SK-N-SH (cell line): ENCODE measurements at regions not wholly inside any gene's neighbourhood (a gene's known extent, or its start where the extent isn't known, plus 50 kb on each side); places are given as distances from the start of the nearest gene placed in this dataset.

Experiments used
- CTCF ChIP-seq: fragments of 200-600 bp; sonication (generic); IDR thresholded peaks from 2 replicates; pipeline ENCODE4 v1.6.1; 2017; ENCODE audit warnings: antibody characterized with exemption, mild to moderate bottlenecking, moderate library complexity
- EP300 ChIP-seq, 2 experiments: IDR thresholded peaks; 2 replicates each; pipeline versions ENCODE4 v1.4.0 to v1.6.1; 2012; ENCODE audit warnings: borderline replicate concordance in 1 of 2, low read depth in 1 of 2, low read length in 1 of 2
- FOXM1 ChIP-seq: IDR thresholded peaks from 2 replicates; pipeline ENCODE4 v1.4.0; 2012; ENCODE audit warnings: low read depth, mild to moderate bottlenecking
- JUND ChIP-seq: IDR thresholded peaks from 2 replicates; pipeline ENCODE4 v1.4.0; 2012
- MXI1 ChIP-seq: IDR thresholded peaks from 2 replicates; pipeline ENCODE4 v1.6.1; 2012; ENCODE audit warnings: mild to moderate bottlenecking, low read depth, low read length, improper control_type of control experiment
- NRF1 ChIP-seq: IDR thresholded peaks from 2 replicates; pipeline ENCODE4 v1.6.1; 2012; ENCODE audit warnings: low read depth, mild to moderate bottlenecking, low read length
- RAD21 ChIP-seq: IDR thresholded peaks from 2 replicates; pipeline ENCODE4 v1.6.1; 2012; ENCODE audit warnings: mild to moderate bottlenecking, low read length
- USF2 ChIP-seq: fragments of 150-350 bp; IDR thresholded peaks from 2 replicates; pipeline ENCODE4 v1.6.1; 2017; ENCODE audit warnings: antibody characterized with exemption, low read length, low read depth, borderline replicate concordance
- YY1 ChIP-seq: IDR thresholded peaks from 2 replicates; pipeline ENCODE4 v1.4.0; 2012; ENCODE audit warnings: low read depth, mild to moderate bottlenecking
- TF ChIP-seq, protein P1 (sequence below): IDR thresholded peaks from 2 replicates; pipeline ENCODE4 v1.4.0; 2012; ENCODE audit warnings: low read depth, borderline replicate concordance
- TF ChIP-seq, protein P2 (sequence below): fragments of 150-350 bp; IDR thresholded peaks from 2 replicates; pipeline ENCODE4 v1.6.1; 2016; ENCODE audit warnings: mild to moderate bottlenecking, low read depth, low read length
- TF ChIP-seq, protein P3 (sequence below): IDR thresholded peaks from 2 replicates; pipeline ENCODE4 v1.4.0; 2012; ENCODE audit warnings: low read depth, borderline replicate concordance

GRCh38 chr6:23705697-23706096, 420.3 kb upstream of the NRSN1 start:
- TF ChIP-seq NRF1 = no peak
- no peak for TF ChIP-seq CTCF
- no peak for TF ChIP-seq JUND
- TF ChIP-seq, protein P1, sequence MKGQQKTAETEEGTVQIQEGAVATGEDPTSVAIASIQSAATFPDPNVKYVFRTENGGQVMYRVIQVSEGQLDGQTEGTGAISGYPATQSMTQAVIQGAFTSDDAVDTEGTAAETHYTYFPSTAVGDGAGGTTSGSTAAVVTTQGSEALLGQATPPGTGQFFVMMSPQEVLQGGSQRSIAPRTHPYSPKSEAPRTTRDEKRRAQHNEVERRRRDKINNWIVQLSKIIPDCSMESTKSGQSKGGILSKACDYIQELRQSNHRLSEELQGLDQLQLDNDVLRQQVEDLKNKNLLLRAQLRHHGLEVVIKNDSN = no peak
- TF ChIP-seq EP300 (IDR thresholded peaks at IDR 0.05; ENCODE audit: borderline replicate concordance in 1 of 2, low read depth in 1 of 2, low read length in 1 of 2) = no peak
- TF ChIP-seq FOXM1 = no peak
- no peak for TF ChIP-seq RAD21
- TF ChIP-seq USF2 = no peak
- TF ChIP-seq, protein P2, sequence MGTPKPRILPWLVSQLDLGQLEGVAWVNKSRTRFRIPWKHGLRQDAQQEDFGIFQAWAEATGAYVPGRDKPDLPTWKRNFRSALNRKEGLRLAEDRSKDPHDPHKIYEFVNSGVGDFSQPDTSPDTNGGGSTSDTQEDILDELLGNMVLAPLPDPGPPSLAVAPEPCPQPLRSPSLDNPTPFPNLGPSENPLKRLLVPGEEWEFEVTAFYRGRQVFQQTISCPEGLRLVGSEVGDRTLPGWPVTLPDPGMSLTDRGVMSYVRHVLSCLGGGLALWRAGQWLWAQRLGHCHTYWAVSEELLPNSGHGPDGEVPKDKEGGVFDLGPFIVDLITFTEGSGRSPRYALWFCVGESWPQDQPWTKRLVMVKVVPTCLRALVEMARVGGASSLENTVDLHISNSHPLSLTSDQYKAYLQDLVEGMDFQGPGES = no peak
- TF ChIP-seq MXI1 = no peak
- no peak for TF ChIP-seq YY1
- TF ChIP-seq, protein P3, sequence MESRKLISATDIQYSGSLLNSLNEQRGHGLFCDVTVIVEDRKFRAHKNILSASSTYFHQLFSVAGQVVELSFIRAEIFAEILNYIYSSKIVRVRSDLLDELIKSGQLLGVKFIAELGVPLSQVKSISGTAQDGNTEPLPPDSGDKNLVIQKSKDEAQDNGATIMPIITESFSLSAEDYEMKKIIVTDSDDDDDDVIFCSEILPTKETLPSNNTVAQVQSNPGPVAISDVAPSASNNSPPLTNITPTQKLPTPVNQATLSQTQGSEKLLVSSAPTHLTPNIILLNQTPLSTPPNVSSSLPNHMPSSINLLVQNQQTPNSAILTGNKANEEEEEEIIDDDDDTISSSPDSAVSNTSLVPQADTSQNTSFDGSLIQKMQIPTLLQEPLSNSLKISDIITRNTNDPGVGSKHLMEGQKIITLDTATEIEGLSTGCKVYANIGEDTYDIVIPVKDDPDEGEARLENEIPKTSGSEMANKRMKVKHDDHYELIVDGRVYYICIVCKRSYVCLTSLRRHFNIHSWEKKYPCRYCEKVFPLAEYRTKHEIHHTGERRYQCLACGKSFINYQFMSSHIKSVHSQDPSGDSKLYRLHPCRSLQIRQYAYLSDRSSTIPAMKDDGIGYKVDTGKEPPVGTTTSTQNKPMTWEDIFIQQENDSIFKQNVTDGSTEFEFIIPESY = no peak
